ENCODE measurements at regions not wholly inside any gene's neighbourhood (a gene's known extent, or its start where the extent isn't known, plus 50 kb on each side); places are given as distances from the start of the nearest gene placed in this dataset.
"Not testable (repeated sequence)": the region's sequence is repeated elsewhere in the genome, so short reads cannot be mapped to it uniquely, and the experiment has no call there.

DNA sequence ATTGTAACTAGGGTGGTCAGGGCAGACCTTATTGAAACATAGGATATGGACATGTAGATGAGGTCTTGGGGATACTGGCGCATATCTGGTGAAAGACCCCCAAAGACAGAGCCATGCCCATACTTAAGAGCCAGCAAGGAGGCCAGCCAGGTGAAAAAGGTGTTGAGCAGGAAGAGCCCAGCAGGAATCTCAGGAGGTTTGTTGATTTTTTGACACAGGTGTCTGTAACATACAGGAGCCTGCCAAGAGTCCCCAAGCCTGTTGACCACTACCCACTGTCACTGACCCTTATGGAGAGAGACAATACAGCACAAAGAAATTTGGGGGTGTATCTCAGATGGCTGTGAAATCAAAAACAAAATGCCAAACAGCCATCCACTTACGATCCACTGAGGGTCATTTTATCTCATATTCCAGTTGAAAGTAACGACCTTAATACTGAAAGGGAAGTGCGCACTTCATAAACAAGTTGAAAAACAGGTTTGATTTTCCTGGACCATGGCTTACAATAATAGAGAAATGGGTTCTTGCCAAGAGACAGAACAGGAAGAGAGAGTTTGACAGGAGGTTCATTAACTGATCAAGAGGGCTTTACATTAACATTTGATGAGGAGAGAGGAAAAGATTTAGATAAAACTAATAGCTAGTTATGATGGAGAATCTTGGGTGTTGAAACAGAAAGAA is 163.6 kb downstream of the GLUL start:
- DNase-seq (ENCODE audit: low spot score), result no peak

DNA sequence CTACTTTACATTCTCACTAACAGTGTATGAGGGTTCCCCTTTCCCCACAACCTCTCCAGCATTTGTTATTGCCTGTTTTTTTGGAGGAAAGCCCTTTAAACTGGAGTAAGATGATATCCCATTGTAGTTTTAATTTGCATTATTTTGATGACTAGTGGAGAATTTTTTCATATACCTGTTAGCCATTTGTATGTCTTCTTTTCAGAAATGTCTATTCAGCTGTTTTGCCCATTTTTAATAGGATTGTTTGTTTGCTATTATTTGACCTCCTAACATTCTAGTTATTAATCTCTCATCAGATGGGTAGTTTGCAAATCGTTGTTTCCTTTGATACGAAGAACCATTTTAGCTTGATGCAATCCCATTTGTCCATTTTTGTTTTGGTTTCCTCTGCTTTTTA is 165.0 kb downstream of the GLUL start:
- DNase-seq (ENCODE audit: low spot score), result no peak

DNA sequence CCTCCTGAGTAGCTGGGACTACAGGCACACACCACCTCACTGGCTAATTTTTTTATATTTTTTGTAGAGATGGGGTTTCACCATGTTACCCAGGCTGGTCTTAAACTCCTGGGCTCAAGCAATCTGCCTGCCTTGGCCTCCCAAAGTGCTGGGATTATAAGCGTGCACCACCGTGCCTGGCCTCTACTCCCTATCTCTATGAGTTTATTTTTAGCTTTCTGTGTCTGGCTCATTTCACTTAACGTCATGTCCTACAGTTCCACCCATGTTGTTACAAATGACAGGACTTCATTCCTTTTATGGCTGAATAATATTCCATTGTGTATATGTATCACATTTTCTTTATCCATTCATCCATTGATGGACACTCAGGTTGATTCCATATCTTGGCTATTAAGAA is 164.2 kb upstream of the ZNF648 start:
- DNase-seq (ENCODE audit: low spot score), result not testable (repeated sequence)

DNA sequence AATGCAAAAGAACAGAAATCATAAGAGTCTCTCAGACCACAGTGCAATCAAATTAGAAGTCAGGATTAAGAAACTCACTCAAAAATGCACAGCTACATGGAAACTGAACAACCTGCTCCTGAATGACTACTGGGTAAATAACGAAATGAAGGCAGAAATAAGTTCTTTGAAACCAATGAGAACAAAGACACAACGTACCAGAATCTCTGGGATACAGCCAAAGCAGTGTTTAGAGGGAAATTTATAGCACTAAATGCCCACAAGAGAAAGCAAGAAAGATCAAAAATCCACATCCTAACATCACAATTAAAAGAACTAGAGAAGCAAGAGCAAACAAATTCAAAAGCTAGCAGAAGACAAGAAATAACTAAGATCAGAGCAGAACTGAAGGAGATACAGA is 160.5 kb upstream of the ZNF648 start:
- DNase-seq (ENCODE audit: low spot score), result not testable (repeated sequence)

DNA sequence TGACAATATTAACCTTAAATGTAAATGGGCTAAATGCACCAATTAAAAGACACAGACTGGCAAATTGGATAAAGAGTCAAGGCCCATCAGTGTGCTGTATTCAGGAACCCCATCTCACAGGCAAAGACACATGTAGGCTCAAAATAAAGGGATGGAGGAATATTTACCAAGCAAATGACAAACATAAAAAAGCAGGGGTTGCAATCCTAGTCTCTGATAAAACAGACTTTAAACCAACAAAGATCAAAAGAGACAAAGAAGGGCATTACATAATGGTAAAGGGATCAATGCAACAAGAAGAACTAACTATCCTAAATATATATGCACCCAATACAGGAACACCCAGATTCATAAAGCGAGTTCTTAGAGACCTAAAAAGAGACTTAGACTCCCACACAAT is 159.9 kb upstream of the ZNF648 start:
- not testable (repeated sequence) for DNase-seq (ENCODE audit: low spot score)

DNA sequence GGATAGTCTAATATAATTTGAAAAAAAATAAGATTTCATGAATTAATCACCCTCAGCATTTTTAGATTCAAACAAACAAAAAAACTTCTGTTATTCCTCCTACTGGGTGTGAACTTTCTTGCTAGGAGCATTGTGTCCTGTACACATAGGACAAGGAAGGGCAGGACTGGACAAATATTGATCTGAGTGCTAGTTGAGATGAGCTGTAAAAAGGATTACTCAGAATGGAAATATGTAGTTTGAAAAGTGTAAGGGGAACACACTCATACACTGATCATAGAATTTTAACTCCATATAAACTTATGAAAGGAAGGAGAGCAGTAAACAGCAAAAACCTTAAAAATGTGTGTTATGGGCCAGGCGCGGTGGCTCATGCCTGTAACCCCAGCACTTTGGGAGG is 156.5 kb upstream of the ZNF648 start:
- no peak for DNase-seq (ENCODE audit: low spot score)

DNA sequence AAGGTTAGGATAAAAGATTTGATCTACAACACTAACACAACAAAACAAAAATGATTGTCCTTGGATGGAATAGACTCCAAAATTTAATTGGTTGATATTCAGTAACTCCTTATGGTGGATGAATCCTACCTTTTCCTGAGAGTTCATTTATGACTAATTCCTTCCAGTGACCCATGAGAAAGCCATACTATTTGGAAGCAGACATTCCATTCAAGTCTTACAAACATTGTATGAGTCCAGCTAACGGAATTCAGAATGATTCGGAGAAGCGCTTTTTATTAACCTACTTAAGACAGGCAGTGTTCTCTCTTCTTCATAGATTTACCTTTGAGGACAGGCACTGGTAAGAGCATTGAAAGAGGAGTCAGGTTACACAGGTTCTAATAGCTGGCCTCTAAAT is 155.6 kb upstream of the ZNF648 start:
- DNase-seq (ENCODE audit: low spot score), result no peak

DNA sequence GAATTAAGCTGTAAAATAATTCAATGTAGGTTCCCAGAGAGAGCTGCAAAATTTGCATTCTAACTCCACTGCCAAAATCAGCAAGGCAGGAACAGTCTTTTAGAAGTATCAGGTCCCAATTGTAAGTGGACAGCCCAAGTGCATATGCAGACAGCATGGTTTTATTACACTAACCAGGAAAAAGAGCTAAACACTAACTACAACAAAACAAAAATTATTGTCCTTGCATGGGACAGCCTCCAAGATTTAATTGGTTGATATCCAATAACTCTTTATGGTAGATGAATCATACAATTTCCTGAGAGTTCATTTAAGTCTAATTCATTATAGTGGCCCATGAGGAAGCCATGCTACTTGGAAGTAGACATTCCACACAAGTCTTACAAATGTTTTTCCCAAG is 154.3 kb upstream of the ZNF648 start:
- DNase-seq (ENCODE audit: low spot score), result no peak

DNA sequence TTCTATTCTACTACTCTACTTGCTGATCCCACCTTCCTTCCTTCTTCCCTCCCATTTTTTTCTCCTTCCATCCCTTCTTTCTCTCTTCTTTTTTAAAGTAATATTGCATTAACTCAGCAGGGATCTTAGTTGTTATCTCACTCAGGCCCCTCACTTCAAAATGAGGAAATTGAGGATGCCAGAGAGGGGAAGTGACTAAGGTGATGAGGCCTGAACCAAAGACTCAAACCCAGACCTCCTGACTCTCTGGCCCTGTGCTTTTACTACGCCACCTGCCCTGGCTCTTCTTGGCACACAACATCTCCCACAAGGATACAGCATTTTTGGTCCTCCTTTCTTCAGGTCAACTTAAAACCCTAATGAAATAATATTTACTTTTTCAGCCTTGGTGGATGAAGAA is 151.7 kb upstream of the ZNF648 start:
- no peak for DNase-seq (ENCODE audit: low spot score)

DNA sequence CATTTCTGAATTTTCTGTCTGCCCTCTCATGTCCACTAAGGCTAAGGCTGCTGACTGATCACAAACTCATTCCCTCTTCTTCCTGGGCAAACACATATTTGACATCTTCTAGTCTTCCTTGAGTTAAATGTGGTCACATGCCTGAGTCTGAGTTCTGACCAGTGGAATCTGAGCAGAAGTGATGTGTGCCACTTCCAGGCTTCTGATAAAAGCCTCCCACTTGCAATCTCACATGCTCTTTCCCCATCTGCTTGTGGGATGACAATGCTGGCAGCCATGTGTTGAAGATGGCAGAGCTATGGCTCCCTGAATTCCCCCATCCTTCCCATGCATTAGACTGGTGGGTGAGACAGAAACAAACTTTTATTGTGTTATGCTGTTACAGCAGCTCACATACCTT is 149.9 kb upstream of the ZNF648 start:
- no peak for DNase-seq (ENCODE audit: low spot score)

DNA sequence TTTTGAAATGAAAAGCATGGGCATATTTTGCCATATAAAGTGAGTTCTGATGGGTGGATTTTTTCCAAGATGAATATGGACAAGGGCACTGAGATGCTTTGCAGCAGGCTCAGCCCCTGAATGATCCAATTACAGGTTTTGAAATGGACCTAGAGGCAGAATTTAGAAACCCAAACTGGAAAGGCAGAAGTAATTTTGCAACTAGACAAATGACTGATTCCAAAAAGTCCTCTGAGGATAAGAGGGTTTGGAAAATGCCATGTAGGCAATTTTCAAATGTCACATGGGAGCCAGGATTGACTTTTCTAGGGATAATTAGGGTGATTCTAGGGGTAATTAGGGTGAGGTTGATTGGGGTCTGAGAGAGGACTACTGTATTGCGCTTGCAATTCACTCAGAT is 148.9 kb upstream of the ZNF648 start:
- DNase-seq (ENCODE audit: low spot score), result no peak

DNA sequence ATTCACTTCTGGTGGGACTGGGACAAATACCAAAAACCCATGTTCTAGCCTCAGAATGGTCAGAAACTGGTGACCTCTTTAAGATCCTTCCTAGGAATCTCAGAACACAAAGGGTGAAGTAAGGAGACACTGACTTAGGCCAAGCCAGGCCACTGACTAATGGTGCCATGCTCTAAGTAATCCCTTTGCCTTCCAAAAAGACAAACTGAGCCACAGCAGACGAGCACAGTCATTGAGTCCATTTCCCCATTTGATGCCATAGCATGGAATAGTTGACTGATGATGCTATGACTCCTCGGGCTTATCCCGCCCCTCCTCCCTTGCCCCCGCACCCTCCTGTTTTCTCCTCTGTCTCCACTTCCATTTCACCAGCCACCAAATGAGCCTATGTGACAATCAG is 145.8 kb upstream of the ZNF648 start:
- no peak for DNase-seq (ENCODE audit: low spot score)

DNA sequence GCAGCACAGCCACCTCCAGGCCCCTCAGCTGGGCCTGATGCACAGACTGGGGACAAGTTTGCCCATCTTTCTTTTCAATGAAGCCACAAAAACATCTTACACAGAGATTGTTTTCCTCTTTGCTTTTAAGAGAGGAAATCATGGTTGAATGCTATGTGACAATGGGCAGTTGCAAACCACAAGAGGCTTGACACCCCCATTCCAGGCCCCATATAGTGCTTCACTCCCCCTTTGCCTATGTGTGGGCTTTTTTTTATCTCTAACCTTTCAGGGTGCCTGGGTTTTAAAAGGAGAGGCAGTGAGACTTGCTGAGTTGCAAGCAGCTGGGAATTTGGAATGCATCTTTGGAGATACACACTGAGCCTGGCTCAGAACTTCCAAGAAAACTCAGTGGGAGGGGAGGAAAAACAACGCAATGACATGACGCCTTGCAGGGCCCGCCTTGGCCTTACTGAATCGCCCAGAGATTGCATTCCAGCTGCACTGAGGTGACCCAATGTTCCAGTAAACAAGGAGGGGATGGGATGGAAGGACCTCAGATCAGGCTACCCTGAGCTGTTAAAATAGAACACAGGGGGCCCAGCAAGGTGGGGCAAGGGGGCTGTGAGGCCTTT is 145.2 kb upstream of the ZNF648 start:
- no peak for DNase-seq (ENCODE audit: low spot score)

DNA sequence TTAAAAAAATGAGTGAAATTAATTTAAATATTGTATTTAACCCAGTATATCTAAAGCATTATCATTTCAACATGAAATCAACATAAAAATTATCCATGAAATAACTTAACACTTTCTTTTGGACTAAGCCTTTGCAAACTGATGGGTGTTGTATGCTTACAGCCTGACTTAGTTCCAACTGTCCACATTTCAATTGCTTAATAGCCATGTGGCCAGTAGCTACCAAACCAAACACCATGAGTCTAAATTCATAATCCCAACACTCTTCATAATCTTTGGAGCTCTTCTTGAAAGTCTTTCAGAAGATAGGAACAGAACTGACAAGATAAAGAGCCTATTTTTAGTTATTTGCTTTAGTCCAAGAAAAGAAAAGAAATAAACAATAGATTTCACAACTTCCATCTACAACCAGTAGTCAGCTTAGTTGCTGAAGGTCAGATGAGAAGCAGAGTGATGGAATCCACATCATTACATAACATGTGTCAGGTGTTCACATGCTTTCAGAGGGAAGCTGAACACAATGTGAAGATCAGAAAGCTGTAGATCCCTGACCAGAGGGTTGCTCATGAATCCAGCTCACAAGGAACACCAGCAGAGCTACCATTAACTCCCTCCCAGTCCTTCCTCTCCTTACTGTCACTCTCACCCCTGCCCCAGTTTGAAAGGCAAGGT is 144.0 kb upstream of the ZNF648 start:
- DNase-seq (ENCODE audit: low spot score), result no peak

DNA sequence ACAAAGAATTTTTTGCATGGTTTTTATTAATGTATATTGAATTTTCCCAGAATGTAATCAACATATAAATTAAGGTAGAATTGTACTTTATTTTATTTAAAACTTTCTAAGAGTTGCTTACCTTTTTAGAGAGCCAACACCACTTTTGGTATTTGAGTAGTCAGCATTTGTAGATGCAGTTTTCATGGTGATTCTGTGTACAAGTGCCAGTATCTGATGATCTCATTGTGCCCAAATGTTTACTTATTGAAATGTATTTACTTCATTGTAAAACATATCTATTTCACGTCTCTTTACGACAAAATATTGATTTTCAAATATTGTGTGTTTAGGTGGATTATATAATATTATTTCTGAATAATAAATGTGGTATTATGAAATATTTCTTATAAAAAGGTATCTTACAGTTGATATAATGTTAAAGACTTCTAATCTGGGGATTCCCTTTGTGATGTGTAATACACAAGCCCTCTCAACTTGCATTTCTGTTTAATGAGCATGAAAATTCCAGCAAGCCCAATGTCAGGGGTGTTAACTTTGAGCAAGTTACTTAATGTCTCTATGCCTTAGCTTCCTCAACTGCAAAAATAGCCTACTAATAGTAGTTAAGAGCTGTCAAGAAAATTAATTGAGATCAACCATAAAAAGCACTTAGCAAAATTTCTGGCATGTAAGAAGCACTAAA is 141.8 kb upstream of the ZNF648 start:
- DNase-seq (ENCODE audit: low spot score), result no peak

DNA sequence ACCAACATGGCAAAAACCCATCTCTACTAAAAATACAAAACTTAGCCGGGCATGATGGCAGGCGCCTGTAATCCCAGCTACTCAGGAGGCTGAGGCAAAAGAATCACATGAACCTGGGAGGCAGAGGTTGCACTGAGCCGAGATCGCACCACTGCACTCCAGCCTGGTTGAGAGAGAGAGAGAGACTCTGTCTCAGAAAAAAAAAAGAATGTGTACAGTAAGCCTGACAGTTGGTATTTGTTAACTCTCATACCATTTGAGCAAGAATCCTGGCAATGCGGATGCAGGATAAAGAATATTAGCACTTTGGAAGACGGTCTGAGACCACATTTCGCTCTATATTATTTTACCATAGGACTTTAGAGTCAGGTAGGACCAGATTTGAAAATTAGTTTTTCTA is 140.0 kb upstream of the ZNF648 start:
- not testable (repeated sequence) for DNase-seq (ENCODE audit: low spot score)

DNA sequence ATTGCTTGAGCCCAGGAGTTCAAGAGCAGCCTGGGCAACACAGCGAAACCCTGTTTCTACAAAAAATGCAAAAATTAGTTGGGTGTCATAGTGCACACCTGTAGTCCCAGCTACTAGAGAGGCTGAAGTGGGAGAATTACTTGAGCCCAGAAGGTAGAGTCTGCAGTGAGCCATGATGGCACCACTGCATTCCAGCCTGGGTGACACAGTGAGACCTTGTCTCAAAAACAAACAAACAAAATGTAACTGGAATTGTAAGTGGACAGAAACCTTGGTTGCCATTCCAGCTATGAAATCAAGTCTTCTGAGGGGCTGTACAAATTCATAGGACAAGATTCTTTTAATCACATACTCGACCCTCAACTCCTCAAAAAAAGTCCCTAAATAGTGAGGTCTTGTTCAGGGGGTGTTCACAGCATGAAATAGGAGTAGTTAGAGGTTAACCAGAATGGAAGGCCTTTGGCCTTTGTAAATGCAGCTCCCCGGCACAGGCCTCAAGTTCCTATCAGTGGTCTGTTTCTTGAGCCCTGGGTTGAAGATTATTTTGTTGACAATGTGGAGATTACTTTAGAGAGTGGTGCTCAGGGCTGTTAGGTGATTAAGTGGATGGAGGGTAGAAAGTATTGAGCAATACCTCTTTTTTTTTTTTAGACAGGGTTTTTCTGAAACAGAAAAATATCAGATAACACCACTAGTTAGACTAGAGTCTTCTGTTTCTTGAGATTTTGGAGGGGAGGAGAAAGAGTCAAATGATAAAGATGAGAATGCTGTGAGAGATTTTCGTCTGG is 138.7 kb upstream of the ZNF648 start:
- no peak for DNase-seq (ENCODE audit: low spot score)

DNA sequence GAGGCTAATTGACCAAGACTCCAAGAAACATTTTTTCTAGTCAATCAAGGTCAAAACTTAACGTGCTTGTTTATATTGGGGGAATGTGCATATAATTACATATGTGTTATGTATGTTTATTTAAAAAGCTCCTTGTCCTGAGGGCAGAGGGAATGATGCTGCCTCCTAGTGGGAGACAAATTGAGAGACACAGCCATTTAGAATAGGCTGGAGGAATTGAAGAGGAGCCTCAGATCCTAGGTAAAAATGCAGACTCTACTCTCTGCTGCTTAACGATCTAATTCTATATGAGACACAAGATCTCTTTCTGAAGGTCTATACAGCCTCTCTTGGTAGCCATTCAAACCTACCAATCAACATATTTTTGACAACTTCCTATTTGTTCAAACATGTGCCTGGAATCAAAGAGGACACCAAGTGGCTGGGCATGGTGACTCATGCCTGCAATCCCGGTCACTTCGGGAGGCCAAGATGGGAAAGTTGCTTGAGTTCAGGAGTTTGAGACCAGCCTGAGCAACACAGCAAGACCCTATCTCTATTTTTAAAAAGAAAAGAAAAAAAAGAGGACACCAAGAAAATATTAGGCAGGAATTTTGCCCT is 136.6 kb upstream of the ZNF648 start:
- no peak for DNase-seq (ENCODE audit: low spot score)

DNA sequence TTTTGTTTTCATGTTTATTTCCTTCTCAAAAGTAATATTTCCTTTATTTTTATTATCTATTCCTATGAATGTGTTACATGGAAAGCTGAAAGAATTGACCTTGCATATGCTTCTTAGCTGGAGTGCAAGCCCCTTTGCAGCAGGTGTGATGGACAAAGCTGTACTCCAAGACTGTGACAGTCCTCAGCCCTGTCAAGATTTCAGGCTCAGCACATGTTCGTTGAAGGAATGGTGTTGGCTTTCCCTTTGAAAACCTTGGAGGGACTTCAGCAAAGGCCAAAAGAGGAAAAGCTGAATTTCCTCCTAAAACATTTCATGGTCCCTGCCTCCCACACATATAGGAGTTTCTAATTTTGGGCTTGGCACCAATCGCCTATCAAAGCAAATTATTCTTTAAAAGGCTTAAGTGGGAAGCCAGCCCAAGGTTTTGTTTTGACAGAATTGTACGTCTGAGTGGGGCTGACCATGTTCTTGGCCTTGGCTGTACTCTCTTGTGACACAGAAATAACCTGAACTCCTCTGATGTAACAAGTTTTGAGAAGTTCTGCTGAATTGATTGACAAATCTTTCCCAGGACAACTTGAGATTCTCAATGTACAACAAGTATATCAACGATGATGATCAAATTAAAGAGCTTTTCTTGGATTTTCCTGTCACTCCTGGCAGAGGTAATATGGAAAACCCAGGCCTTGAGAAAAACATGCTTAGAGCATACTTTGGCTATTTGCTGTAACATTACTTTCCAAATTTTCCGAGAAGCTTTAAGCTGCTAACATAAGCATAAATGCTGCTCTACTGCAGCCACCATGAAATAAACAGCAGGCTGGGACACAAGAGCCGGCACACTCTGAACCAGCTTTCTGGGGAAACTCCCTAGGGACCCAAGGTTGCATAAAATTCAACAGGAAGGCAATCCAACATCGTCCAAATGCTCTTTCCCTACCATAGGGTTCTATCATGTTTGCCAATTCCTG is 135.7 kb upstream of the ZNF648 start:
- DNase-seq (ENCODE audit: low spot score), result no peak

DNA sequence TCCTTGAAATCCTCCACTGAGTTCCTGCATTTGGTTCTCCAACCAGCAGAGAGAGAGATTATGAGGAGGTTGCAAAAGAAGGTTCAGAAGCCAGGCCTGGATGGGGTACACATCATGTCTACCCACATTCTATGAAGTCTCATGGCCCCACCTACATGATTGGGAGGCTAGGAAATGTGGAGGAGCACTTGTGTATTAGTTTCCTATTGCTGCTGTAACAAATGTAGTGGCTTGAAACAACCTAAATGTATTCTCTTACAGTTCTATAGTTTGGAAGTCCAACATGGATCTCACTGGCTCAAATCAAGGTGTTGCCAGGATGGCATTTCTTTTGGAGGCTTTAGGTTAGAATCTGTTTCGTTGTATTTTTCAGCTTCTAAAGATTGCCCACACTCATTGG is 134.2 kb upstream of the ZNF648 start:
- DNase-seq (ENCODE audit: low spot score), result no peak
